SKM-1 (cell line): ENCODE measurements at regions not wholly inside any gene's neighbourhood (a gene's known extent, or its start where the extent isn't known, plus 50 kb on each side); places are given as distances from the start of the nearest gene placed in this dataset.
"Not testable (repeated sequence)": the region's sequence is repeated elsewhere in the genome, so short reads cannot be mapped to it uniquely, and the experiment has no call there.

Source experiments
- DNase-seq: peaks from one replicate; lab custom pipeline; 2025; ENCODE audit not compliant: unreplicated experiment; lab: John Stamatoyannopoulos, UW

DNA sequence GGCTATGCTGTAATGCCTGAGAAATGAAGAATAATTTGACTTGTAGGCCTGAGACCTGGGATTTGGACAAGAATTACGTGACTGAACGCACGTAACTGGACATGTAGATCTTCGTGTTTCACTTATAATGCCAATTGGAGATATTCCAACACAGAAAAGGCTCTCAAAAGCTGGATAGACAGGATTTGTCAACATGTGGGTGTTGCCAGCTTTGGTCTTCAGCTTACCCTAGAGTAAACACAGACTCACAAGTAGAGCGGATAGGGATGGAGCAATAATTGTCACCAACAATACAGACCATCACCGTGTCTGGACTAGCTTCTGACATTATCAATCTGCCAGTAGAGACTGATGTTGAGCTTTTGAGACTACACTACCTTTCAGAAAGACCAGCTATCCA lies 1511.0 kb upstream of the ADGRL3 start:
- DNase-seq, result no peak

DNA sequence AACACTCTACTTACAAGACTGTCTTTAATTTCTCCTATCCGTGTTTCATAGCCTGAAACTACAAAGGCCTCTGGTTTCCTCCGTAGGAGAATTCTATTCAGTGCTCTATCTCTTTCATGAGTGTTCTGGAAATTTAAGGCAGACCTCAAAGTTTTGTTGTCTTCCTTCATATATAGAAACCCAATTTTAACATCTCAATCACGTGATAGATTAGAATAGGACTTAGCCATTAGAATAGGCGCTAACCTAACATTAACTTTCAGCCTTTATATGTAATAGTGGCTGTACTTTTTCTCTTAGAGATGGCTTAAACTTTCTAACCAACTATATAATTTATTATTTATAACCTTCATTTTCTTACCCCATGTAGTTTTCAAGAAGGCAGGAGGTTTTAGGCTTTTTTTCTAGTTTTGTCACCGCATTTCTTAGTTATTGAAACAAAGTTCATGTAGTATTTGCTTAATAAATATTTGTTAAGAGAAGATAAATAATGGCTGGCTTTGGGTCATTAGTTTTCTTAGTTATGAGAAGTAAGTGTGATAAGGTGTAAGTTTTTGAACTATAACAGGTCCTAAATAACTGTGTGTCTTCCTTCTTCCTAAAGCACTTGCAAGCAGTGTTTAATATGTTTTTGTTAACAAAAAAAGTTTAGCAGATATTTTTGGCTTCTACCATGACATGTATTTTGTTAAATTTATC lies 1504.6 kb upstream of the ADGRL3 start:
- DNase-seq, result no peak

DNA sequence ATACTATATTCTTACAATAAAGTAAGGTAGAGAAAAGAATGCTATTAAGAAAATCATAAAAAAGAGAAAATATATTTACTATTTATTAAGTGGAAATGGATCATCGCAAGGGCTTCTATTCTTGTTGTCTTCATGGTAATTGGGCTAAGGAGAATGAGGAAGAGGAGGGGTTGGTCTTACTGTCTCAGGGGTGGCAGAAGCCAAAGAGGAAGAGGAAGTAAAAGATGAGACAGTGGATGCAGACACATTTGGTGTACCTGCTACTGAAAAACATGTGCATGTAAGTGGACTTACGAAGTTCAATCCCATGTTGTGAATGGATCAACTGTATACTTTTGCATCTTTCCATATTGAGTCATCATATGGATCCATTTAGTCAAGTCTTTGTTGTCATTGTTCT lies 1502.1 kb upstream of the ADGRL3 start:
- peak; percentile 7 for DNase-seq

- no peak for DNase-seq
Observed at GRCh38 chr4:59700651-59701050, 1499.5 kb upstream of the ADGRL3 start.

DNA sequence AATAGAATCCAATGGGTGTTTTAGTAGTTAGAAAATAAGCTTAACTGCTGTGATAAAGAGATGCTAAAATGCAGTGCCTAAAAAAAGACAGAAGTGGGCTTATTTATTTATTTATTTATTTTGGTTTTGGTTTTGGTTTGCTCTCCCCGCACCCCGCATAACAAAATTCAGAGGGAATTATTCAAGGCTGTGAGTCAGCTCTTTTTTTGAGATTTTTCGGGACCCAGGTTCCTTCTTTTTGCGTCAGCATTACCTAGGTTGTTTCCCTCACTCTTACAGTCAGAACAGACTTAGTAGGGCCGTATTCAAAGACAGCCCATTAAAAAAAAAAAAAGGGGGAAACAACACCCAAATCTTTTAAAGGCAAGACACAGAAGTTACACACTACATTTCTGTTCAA lies 1495.5 kb upstream of the ADGRL3 start:
- no peak for DNase-seq

GRCh38 chr4:59712470-59712869 lies 1487.7 kb upstream of the ADGRL3 start:
- DNase-seq, result no peak

GRCh38 chr4:59724286-59724685 lies 1475.8 kb upstream of the ADGRL3 start:
- DNase-seq, result not testable (repeated sequence)

DNA sequence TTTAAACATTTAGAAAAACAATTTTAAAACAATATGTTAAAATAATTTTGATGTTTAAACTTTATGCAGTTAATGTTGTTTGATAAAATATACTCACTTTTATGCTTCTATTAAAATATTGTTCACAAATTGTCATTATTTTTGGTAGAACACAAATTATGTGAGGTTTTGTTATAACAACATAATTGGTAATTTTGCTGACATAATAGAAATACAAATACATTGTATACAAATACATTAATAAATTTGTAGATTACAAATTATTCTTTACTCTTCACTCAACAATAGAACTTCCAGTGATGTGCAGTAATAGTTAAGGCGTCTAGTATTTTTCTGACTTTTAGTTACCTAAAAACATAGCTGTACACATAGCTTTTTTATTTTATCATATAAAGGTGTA lies 1472.4 kb upstream of the ADGRL3 start:
- DNase-seq, result no peak

DNA sequence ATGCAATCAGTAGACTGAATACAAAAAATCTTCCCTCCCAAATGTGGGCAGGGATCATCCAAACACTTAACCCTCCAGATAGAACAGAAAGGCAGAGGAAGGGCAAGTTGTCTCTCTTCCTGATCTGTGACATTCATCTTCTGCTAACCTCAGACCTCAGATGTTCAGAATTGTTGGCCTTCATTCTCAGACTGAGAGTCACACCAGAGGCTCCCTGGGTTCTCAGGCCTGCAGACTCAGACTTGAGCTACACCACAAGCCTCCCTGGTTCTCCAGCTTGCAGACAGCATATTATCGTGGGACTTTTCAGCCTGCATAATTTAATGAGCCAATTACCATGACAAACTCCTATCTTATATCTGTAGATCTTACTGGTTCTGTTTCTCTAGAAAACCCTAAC lies 1471.6 kb upstream of the ADGRL3 start:
- DNase-seq, result no peak

DNA sequence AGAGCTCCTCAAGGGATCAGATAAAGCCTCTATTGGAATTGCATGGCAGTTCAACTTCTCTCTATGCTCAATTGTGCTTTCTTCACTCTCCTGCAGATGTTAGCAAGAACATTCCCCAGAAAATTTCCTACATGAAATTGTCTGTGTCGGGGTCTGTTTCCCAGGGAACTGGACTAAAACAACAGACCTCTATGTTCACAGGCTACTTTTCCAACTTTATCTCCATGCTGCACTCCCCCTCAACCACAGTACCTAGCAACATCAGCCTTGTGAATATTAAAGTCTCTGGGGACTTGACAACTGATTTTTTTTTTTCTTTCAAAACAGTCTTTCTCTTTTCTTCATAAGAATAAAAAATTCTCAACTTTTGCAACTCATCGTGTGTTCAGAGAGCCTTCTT lies 1470.8 kb upstream of the ADGRL3 start:
- no peak for DNase-seq

DNA sequence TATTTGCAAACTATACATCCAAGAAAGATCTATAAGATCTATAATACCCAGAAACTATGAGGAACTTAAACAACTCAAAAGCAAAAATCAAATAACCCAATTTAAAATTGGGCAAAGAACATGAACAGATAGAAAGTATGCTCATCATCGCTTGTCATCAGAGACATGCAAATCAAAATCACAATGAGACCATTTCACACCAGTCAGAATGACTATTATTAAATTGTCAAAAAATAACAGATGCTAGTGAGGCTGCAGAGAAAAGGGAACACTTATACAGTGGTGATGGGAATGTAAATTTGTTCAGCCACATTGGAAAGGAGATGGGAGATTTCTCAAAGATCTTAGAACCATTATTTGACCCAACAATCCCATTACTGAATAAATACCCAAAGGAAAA lies 1451.7 kb upstream of the ADGRL3 start:
- no peak for DNase-seq

DNA sequence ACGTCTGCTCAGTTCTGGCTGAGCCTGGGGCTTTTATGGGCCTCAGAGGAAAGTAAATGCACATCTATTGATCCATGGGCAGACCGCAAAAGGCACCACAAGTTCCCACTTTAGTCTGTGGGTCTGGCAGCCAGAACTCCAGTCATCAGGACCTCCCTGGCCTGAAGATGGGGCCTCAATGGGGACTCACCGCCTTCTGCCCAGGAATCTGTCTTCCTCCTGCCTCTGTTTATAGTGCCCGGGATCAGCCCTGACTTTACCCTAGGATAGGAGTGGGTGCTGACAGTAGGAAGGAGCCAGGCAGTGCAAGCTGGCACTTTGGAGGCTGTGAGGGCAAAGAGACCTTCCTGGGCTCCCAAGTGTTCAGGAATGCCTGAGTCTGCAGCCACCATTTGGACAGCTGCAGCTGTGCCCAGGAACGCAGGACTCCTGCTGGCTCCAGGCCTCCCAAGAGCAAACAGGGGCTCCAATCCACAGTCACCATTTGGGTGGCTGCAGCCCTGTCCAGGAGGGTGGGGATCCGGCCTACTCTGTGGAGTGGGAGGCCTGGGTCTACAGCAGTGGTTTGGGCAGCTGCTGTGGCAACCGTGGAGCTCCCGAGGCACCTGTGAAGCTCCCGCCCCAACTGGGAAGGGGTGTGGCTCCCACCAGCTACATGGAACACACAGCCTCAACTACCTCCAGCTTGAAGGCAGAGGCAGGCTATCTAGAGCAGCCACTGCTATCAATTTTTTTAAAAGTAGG lies 1440.9 kb upstream of the ADGRL3 start:
- DNase-seq, result no peak

DNA sequence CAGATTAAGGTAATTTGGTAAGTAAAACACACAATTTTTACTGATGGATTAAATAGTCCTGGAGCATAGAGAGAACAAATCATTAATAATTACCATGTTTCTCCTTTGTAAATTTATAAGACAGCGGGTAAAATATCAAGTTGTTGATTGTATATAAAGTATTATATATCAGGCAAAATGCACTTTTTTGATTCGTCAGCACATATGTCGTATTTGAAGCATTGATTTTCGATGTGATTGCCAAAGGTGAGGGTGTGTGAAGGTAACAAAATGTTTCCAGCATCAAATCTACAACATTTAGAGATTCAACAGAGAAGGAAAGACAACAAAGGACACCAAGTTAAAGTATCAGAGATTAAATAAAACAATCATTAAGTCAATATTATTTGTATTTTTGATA lies 1437.8 kb upstream of the ADGRL3 start:
- DNase-seq, result no peak

- DNase-seq, result no peak
Observed at GRCh38 chr4:59770601-59771264, 1429.4 kb upstream of the ADGRL3 start.

DNA sequence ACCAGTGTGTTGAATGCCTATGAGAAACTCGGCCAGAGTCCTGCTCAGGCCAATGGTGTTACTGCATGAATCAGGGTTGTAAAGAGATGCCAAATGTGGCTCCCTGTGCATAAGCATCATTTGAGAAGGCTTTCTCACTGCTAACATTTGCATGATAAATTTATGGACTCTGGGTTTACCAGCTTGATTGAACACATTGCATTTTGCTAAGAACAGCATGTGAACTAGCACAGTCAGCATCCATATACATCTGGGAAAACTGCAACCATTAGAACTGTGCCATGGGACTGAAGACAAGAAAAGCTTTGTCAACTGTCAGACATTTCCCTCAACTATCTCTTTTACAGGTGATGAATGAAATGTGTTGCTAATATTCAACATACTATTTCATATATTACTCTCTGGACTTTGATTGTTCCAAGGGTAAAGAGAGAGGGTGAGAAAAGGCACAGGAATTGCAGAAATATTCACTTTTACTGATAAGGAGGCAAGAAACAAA lies 1427.4 kb upstream of the ADGRL3 start:
- DNase-seq, result no peak

DNA sequence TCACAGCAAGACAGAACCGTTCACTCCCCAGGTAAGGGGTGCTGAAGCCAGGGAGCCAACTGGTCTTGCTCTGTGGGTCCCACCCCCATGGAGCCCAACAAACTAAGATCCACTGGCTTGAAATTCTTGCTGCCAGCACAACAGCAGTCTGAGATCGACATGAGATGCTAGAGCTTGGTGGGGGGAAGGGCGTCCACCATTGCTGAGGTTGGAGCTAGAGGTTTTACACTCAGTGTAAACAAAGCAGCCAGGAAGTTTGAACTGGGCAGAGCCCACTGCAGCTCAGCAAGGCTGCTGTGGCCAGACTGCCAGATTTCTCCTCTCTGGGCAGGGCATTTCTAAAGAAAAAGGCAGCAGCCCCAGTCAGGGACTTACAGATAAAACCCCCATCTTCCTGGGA lies 1419.9 kb upstream of the ADGRL3 start:
- not testable (repeated sequence) for DNase-seq

DNA sequence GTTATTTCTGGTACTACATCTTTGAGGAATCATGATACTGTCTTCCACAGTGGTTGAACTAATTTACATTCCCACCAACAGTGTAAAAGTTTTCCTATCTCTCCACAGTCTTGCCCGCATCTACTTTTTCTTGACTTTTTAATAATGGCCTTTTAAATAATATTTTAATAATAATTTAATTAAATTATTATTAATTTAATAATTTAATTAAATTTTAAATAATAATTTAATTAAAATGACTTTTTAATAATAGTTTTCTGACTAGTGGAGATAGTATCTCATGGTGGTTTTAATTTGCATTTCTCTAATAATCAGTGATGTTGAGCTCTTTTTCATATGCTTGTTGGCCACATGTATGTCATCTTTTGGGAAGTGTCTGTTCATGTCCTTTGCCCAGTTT lies 1395.0 kb upstream of the ADGRL3 start:
- DNase-seq, result no peak

DNA sequence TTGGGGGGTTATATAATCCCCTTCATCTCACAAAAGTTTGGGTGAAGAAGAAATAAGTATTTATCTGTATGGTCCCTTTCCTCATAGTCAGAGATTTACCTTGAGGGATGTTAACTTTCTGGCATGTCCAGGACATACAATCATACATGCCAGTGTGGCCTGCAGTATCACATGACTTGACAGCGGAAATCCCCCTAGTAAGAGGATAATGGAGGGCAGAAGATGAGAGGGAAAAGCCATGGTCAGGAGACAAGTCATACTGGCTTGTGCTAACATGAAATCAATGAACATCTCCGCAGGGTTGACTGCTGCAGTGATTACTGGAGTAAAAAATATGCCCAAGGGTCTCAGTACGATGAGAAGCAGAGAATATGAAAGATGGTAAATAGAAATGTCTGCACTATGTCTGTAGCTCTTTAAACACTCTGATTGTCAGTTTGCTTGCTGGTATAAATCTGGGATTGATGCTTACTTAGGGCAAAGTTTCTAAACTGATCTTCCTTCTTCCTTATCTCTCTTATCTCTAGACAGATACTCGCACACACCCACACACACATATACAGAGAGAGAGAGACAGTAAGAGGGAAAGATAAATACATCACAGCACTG lies 1385.6 kb upstream of the ADGRL3 start:
- DNase-seq, result no peak

- DNase-seq, result no peak
Observed at GRCh38 chr4:59818656-59819055, 1381.5 kb upstream of the ADGRL3 start.

GRCh38 chr4:59823311-59823710 lies 1376.8 kb upstream of the ADGRL3 start:
- no peak for DNase-seq

DNA sequence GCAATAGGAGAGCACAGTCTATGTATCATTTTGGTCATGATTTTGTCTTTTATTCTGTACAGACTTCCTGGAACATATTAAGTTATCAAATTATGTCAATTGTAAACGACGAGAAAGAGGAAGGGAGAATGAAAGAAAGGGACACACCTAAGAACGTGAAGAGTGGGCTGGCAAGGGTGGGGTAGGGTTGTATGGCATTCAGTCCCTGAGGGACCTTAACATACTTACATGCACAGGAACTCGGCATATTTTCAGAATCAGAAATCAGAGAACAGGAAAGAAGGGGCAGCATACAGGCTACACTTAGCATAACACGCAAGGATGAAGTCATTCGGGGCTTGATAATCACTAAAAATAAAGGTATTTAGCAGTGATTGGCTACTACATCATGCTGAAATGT lies 1375.0 kb upstream of the ADGRL3 start:
- no peak for DNase-seq

DNA sequence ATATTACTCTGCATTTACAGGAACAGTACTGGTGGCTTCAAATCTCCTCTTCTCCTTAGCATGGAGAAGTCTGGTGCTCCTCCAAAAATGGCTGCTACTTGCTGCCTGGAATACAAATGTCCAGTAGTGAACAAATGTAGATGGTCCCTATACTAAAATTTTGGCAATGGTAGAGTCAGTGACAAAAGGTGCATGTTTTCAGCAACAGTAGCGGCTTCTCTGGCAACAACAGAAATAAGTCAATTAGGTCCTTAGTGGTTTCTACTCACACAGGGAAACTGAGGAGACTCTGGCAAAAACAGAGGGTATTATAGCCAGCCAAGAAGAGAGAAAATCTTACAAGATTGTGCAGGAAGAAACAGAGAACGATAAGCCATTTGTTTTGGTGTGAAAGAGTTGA lies 1368.4 kb upstream of the ADGRL3 start:
- no peak for DNase-seq
